H9 (cell line): ENCODE measurements at regions not wholly inside any gene's neighbourhood (a gene's known extent, or its start where the extent isn't known, plus 50 kb on each side); places are given as distances from the start of the nearest gene placed in this dataset.

Source experiments
- DNase-seq: peaks from one replicate; pipeline ENCODE4 v3.0.0-alpha.2; 2017
- H2AFZ ChIP-seq: one replicate; pipeline ENCODE4 v1.6.1; 2013; ENCODE audit warnings: mild to moderate bottlenecking, low read length, control low read depth, moderate library complexity
- H2AK5ac ChIP-seq: 2 replicates; pipeline ENCODE4 v1.6.1; 2013; ENCODE audit warnings: low read length, control low read depth, mixed read lengths; ENCODE audit not compliant: insufficient read length
- H2BK120ac ChIP-seq: one replicate; pipeline ENCODE4 v1.6.1; 2013; ENCODE audit warnings: low read depth, mild to moderate bottlenecking, low read length, control low read depth, inconsistent platforms; ENCODE audit not compliant: poor library complexity, severe bottlenecking
- H2BK12ac ChIP-seq: 2 replicates; pipeline ENCODE4 v1.6.1; 2013; ENCODE audit warnings: low read length, control low read depth, mixed read lengths, low read depth; ENCODE audit not compliant: insufficient read length
- H2BK15ac ChIP-seq: 2 replicates; pipeline ENCODE4 v1.6.1; 2013; ENCODE audit warnings: low read depth, low read length, control low read depth
- H2BK20ac ChIP-seq: one replicate; pipeline ENCODE4 v1.6.1; 2013; ENCODE audit warnings: low read depth, mild to moderate bottlenecking, low read length, control low read depth, inconsistent platforms; ENCODE audit not compliant: poor library complexity, severe bottlenecking
- H2BK5ac ChIP-seq: 2 replicates; pipeline ENCODE4 v1.6.1; 2013; ENCODE audit warnings: low read length, control low read depth, mixed read lengths; ENCODE audit not compliant: insufficient read length
- H3K14ac ChIP-seq: 2 replicates; pipeline ENCODE4 v1.6.1; 2013; ENCODE audit warnings: low read length, control low read depth; ENCODE audit not compliant: insufficient read depth
- H3K18ac ChIP-seq: 2 replicates; pipeline ENCODE4 v1.6.1; 2013; ENCODE audit warnings: low read depth, mild to moderate bottlenecking, mixed read lengths, low read length, control low read depth; ENCODE audit not compliant: insufficient read length
- H3K23ac ChIP-seq: 2 replicates; pipeline ENCODE4 v1.6.1; 2013; ENCODE audit warnings: low read length, control low read depth, mixed read lengths, low read depth; ENCODE audit not compliant: insufficient read length
- H3K23me2 ChIP-seq: 2 replicates; pipeline ENCODE4 v1.6.1; 2013; ENCODE audit warnings: low read depth, mild to moderate bottlenecking, mixed read lengths, low read length, control low read depth; ENCODE audit not compliant: insufficient read length, poor library complexity, severe bottlenecking
- H3K27ac ChIP-seq: 2 replicates; pipeline ENCODE4 v1.5.1; 2013; ENCODE audit warnings: low read length, control low read depth, mixed read lengths, low read depth; ENCODE audit not compliant: insufficient read length
- H3K27me3 ChIP-seq: 2 replicates; pipeline ENCODE4 v1.6.1; 2013; ENCODE audit warnings: low read length, control low read depth, inconsistent platforms; ENCODE audit not compliant: insufficient read depth
- H3K4ac ChIP-seq: 2 replicates; pipeline ENCODE4 v1.6.1; 2013; ENCODE audit warnings: low read depth, mild to moderate bottlenecking, control low read depth, inconsistent platforms, low read length, moderate library complexity
- H3K4me1 ChIP-seq: 2 replicates; pipeline ENCODE4 v1.6.1; 2013; ENCODE audit warnings: low read length, control low read depth, inconsistent platforms; ENCODE audit not compliant: insufficient read depth
- H3K4me2 ChIP-seq: 2 replicates; pipeline ENCODE4 v1.6.1; 2013; ENCODE audit warnings: low read length, control low read depth, mixed read lengths; ENCODE audit not compliant: insufficient read length, insufficient read depth
- H3K56ac ChIP-seq: 2 replicates; pipeline ENCODE4 v1.6.1; 2013; ENCODE audit warnings: low read depth, mild to moderate bottlenecking, mixed read lengths, low read length, control low read depth; ENCODE audit not compliant: insufficient read length
- H3K79me1 ChIP-seq: 2 replicates; pipeline ENCODE4 v1.6.1; 2013; ENCODE audit warnings: low read depth, mild to moderate bottlenecking, moderate library complexity, low read length, control low read depth, inconsistent platforms; ENCODE audit not compliant: insufficient read depth, poor library complexity, severe bottlenecking
- H3K79me2 ChIP-seq: 2 replicates; pipeline ENCODE4 v1.6.1; 2013; ENCODE audit warnings: low read length, control low read depth, inconsistent platforms; ENCODE audit not compliant: insufficient read depth
- H3K9ac ChIP-seq: 2 replicates; pipeline ENCODE4 v1.6.1; 2013; ENCODE audit warnings: low read length, control low read depth, mixed read lengths; ENCODE audit not compliant: insufficient read length; ENCODE audit errors: extremely low read depth
- H3K9me3 ChIP-seq: one replicate; pipeline ENCODE4 v1.6.1; 2013; ENCODE audit warnings: low read depth, low read length, inconsistent platforms; ENCODE audit not compliant: control insufficient read depth
- H3T11ph ChIP-seq: one replicate; pipeline ENCODE4 v1.6.1; 2013; ENCODE audit warnings: mild to moderate bottlenecking, low read length, control low read depth, inconsistent platforms
- H4K20me1 ChIP-seq: one replicate; pipeline ENCODE4 v1.6.1; 2013; ENCODE audit not compliant: control insufficient read depth, insufficient read length, insufficient read depth
- H4K5ac ChIP-seq: 2 replicates; pipeline ENCODE4 v1.6.1; 2013; ENCODE audit warnings: low read depth, mild to moderate bottlenecking, mixed read lengths, low read length, control low read depth; ENCODE audit not compliant: insufficient read length
- H4K8ac ChIP-seq: replicated peaks from 2 replicates; pipeline ENCODE4 v1.6.1; 2013; ENCODE audit warnings: low read length, control low read depth, mixed read lengths, low read depth; ENCODE audit not compliant: insufficient read length
- H4K91ac ChIP-seq: 2 replicates; pipeline ENCODE4 v1.6.1; 2013; ENCODE audit warnings: low read depth, mild to moderate bottlenecking, moderate library complexity, mixed read lengths, low read length, control low read depth; ENCODE audit not compliant: insufficient read length
- H3K27ac Mint-ChIP-seq, 3 experiments: 2 replicates in 2 of 3; 3 replicates in 1 of 3; pipeline ENCODE4 v1.8.0; 2020 to 2021; ENCODE audit warnings: mixed read lengths in 3 of 3, mild to moderate bottlenecking in 1 of 3, moderate library complexity in 1 of 3
- H3K27me3 Mint-ChIP-seq: 2 replicates; pipeline ENCODE4 v1.8.0; 2021; ENCODE audit warnings: low read depth, mild to moderate bottlenecking, moderate library complexity, mixed read lengths
- H3K36me3 Mint-ChIP-seq, 3 experiments: 2 replicates in 2 of 3; 3 replicates in 1 of 3; pipeline ENCODE4 v1.8.0; 2020 to 2021; ENCODE audit warnings: low read depth in 3 of 3, mixed read lengths in 3 of 3; ENCODE audit not compliant: insufficient read depth in 1 of 3
- H3K4me1 Mint-ChIP-seq, 2 experiments: 2 replicates each; pipeline ENCODE4 v1.8.0; 2020; ENCODE audit warnings: mixed read lengths in 2 of 2
- H3K4me3 Mint-ChIP-seq, 2 experiments: 2 replicates in 1 of 2; 3 replicates in 1 of 2; pipeline ENCODE4 v1.8.0; 2020 to 2021; ENCODE audit warnings: mild to moderate bottlenecking in 2 of 2, mixed read lengths in 2 of 2, moderate library complexity in 1 of 2
- H3K9me3 Mint-ChIP-seq, 2 experiments: 2 replicates in 1 of 2; 3 replicates in 1 of 2; pipeline ENCODE4 v1.8.0; 2020; ENCODE audit warnings: mild to moderate bottlenecking in 2 of 2, mixed read lengths in 2 of 2, moderate library complexity in 1 of 2
- CTCF ChIP-seq: fragments of 200-600 bp; sonication (generic); conservative IDR thresholded peaks from 3 replicates; pipeline ENCODE4 v1.8.0; 2021; ENCODE audit warnings: antibody characterized with exemption, mild to moderate bottlenecking
- WGBS: extraction: QIAGEN DNeasy Blood & Tissue Kit; methylation state at CpG from one replicate; pipeline ENCODE4 v1.1.7; 2013; ENCODE audit warnings: missing lambda C conversion rate, low lambda C conversion rate, mixed read lengths; ENCODE audit not compliant: insufficient read length; ENCODE audit errors: extremely low coverage; 5-methylcytosine and 5-hydroxymethylcytosine counted together

- H2AFZ ChIP-seq = no peak overlapping the region
- no peak overlapping the region for H3K14ac ChIP-seq
- no peaks in the 10 kb centered on the region; a peak in 1 of 4 replicates for H3K4me1 Mint-ChIP-seq
- H2AK5ac ChIP-seq = no peak overlapping the region
- H3T11ph ChIP-seq = no peak overlapping the region
- no peaks in the 10 kb centered on the region for H3K27me3 Mint-ChIP-seq
- no peaks in the 10 kb centered on the region for H3K4me1 ChIP-seq
- H4K91ac ChIP-seq = no peak overlapping the region
- H3K4ac ChIP-seq = no peak overlapping the region
- H3K9ac ChIP-seq = no peak overlapping the region
- peaks cover 13 to 18% of the 10 kb centered on the region in 2 experiments for H3K9me3 Mint-ChIP-seq
- H3K79me2 ChIP-seq = no peaks in the 10 kb centered on the region
- TF ChIP-seq CTCF = no peak
- no peak overlapping the region for H3K18ac ChIP-seq
- H3K27ac Mint-ChIP-seq = no peak overlapping the region
- 0 out of 7 replicates have a peak, but pooled peaks cover 0 to 4% (median 0%) of the 10 kb centered on the region in 3 experiments for H3K36me3 Mint-ChIP-seq
- H3K27ac ChIP-seq = no peak overlapping the region
- no peak overlapping the region for H2BK120ac ChIP-seq
- no CpG with 5 or more reads among the region's 9 CpGs for WGBS
- no peaks in the 10 kb centered on the region for H3K27me3 ChIP-seq
- H2BK5ac ChIP-seq = no peak overlapping the region
- H3K4me2 ChIP-seq = no peak overlapping the region
- H3K9me3 ChIP-seq = no peaks in the 10 kb centered on the region
- H2BK12ac ChIP-seq = no peak overlapping the region
- H4K20me1 ChIP-seq = no peaks in the 10 kb centered on the region
- H3K79me1 ChIP-seq = no peaks in the 10 kb centered on the region
- no peak for DNase-seq
- no peak overlapping the region for H3K23ac ChIP-seq
- no peak overlapping the region for H2BK15ac ChIP-seq
- no peak overlapping the region for H2BK20ac ChIP-seq
- no peak overlapping the region for H3K4me3 Mint-ChIP-seq
- no peaks in the 10 kb centered on the region for H3K23me2 ChIP-seq
- no peak overlapping the region for H3K56ac ChIP-seq
- no peak overlapping the region for H4K5ac ChIP-seq
- H4K8ac ChIP-seq = no peak overlapping the region
These were observed 52.7 kb upstream of the GRHL3 start for GRCh38 chr1:24266398-24266941.
